D341Med (cell line): ENCODE measurements at regions not wholly inside any gene's neighbourhood (a gene's known extent, or its start where the extent isn't known, plus 50 kb on each side); places are given as distances from the start of the nearest gene placed in this dataset.

Experiments used
- DNase-seq: peaks from one replicate; pipeline ENCODE4 v3.0.0; 2012; ENCODE audit warnings: low spot score

- DNase-seq, result no peak
These were observed 316.5 kb downstream of the CDH26 start for GRCh38 chr20:60274717-60275116.

GRCh38 chr20:60281295-60281694 is 323.1 kb downstream of the CDH26 start:
- DNase-seq, result no peak

- DNase-seq, result no peak
These were observed 325.1 kb downstream of the CDH26 start for GRCh38 chr20:60283281-60283680.

- DNase-seq, result no peak
These were observed 328.5 kb downstream of the CDH26 start for GRCh38 chr20:60286764-60287163.

- no peak for DNase-seq
These were observed 330.7 kb downstream of the CDH26 start for GRCh38 chr20:60288945-60289344.

GRCh38 chr20:60292001-60292520 is 333.8 kb downstream of the CDH26 start:
- DNase-seq, result no peak

GRCh38 chr20:60294632-60295031 is 336.4 kb downstream of the CDH26 start:
- DNase-seq, result no peak

- no peak for DNase-seq
These were observed 337.0 kb downstream of the CDH26 start for GRCh38 chr20:60295214-60295613.

- DNase-seq, result no peak
These were observed 339.4 kb downstream of the CDH26 start for GRCh38 chr20:60297649-60298048.

GRCh38 chr20:60298647-60299046 is 340.4 kb downstream of the CDH26 start:
- no peak for DNase-seq

GRCh38 chr20:60299951-60300350 is 341.7 kb downstream of the CDH26 start:
- DNase-seq, result no peak

- DNase-seq, result no peak
These were observed 342.2 kb downstream of the CDH26 start for GRCh38 chr20:60300374-60300773.

GRCh38 chr20:60302875-60303274 is 344.7 kb downstream of the CDH26 start:
- DNase-seq, result no peak

- no peak for DNase-seq
These were observed 345.9 kb downstream of the CDH26 start for GRCh38 chr20:60304026-60304590.

- DNase-seq, result no peak
These were observed 346.7 kb downstream of the CDH26 start for GRCh38 chr20:60304931-60305330.

- no peak for DNase-seq
These were observed 347.9 kb downstream of the CDH26 start for GRCh38 chr20:60306105-60306504.

- no peak for DNase-seq
These were observed 348.3 kb downstream of the CDH26 start for GRCh38 chr20:60306551-60306950.

GRCh38 chr20:60310560-60311349 is 352.5 kb downstream of the CDH26 start:
- DNase-seq, result no peak

GRCh38 chr20:60313191-60313590 is 355.0 kb downstream of the CDH26 start:
- no peak for DNase-seq

- no peak for DNase-seq
These were observed 355.4 kb downstream of the CDH26 start for GRCh38 chr20:60313614-60314013.

- DNase-seq, result no peak
These were observed 356.5 kb downstream of the CDH26 start for GRCh38 chr20:60314727-60315126.

GRCh38 chr20:60316476-60317158 is 358.4 kb downstream of the CDH26 start:
- DNase-seq, result no peak

- DNase-seq, result no peak
These were observed 359.2 kb downstream of the CDH26 start for GRCh38 chr20:60317401-60317800.
